HepG2 (cell line): ENCODE measurements at regions not wholly inside any gene's neighbourhood (a gene's known extent, or its start where the extent isn't known, plus 50 kb on each side); places are given as distances from the start of the nearest gene placed in this dataset.
A peak's percentile ranks its signal among the peaks of the same experiment; 100 is the strongest.

Experiments used
- EZH2 ChIP-seq: conservative IDR thresholded peaks from 2 replicates; pipeline ENCODE4 v1.6.1; 2012; ENCODE audit warnings: mild to moderate bottlenecking, low read depth, low read length, moderate library complexity
- HIVEP1 ChIP-seq: sonication (generic); formaldehyde crosslinking; IDR thresholded peaks from 2 replicates; pipeline ENCODE4 v1.4.0; 2020; ENCODE audit warnings: mild to moderate bottlenecking, missing genetic modification reagents
- KDM1A ChIP-seq: IDR thresholded peaks from 2 replicates; pipeline ENCODE4 v1.6.1; 2016; ENCODE audit warnings: missing compliant biosample characterization
- KLF16 ChIP-seq, 2 experiments: sonication (generic) in 1 of 2; formaldehyde crosslinking in 1 of 2; IDR thresholded peaks; 2 replicates each; pipeline versions ENCODE4 v1.6.1 to v1.8.0; 2016 to 2023; ENCODE audit warnings: missing genetic modification reagents in 2 of 2, missing compliant biosample characterization in 1 of 2
- KLF6 ChIP-seq: IDR thresholded peaks from 2 replicates; pipeline ENCODE4 v1.8.0; 2016; ENCODE audit warnings: missing biosample characterization, missing genetic modification reagents
- MAZ ChIP-seq, 2 experiments: sonication (generic) in 1 of 2; formaldehyde crosslinking in 1 of 2; IDR thresholded peaks; 2 replicates each; pipeline versions ENCODE4 v1.5.0 to v1.6.1; 2012 to 2020; ENCODE audit warnings: low read depth in 2 of 2, mild to moderate bottlenecking in 2 of 2, borderline replicate concordance in 1 of 2, improper control_type of control experiment in 1 of 2, low read length in 1 of 2, missing genetic modification reagents in 1 of 2, moderate library complexity in 1 of 2
- MEF2D ChIP-seq: sonication (generic); formaldehyde crosslinking; IDR thresholded peaks from 2 replicates; pipeline ENCODE4 v1.5.1; 2020; ENCODE audit warnings: mild to moderate bottlenecking, missing genetic modification reagents
- MXD4 ChIP-seq: IDR thresholded peaks from 2 replicates; pipeline ENCODE4 v1.6.1; 2016; ENCODE audit warnings: mild to moderate bottlenecking, missing biosample characterization, missing genetic modification reagents
- NFKB2 ChIP-seq: sonication (generic); formaldehyde crosslinking; IDR thresholded peaks from 2 replicates; pipeline ENCODE4 v1.4.0; 2020; ENCODE audit warnings: missing genetic modification reagents, borderline replicate concordance
- POLR2AphosphoS5 ChIP-seq: IDR thresholded peaks from 2 replicates; pipeline ENCODE4 v1.6.1; 2012; ENCODE audit warnings: low read depth, low read length
- SCMH1 ChIP-seq: sonication (generic); formaldehyde crosslinking; IDR thresholded peaks from 2 replicates; pipeline ENCODE4 v1.9.0; 2021; ENCODE audit warnings: missing genetic modification reagents, mild to moderate bottlenecking, borderline replicate concordance
- SRF ChIP-seq: IDR thresholded peaks from 2 replicates; pipeline ENCODE4 v1.6.1; 2011; ENCODE audit warnings: mild to moderate bottlenecking, low read depth, low read length, moderate library complexity
- SYNCRIP ChIP-seq: fragments of 200-400 bp; formaldehyde crosslinking; IDR thresholded peaks from 2 replicates; pipeline ENCODE4 v1.6.1; 2018; ENCODE audit warnings: mild to moderate bottlenecking, low read depth, low read length; ENCODE audit not compliant: insufficient read depth
- TCF7L2 ChIP-seq: IDR thresholded peaks from 2 replicates; pipeline ENCODE4 v1.6.1; 2011; ENCODE audit warnings: mild to moderate bottlenecking, low read depth, low read length, moderate library complexity
- ZBTB21 ChIP-seq: sonication (generic); formaldehyde crosslinking; IDR thresholded peaks from 2 replicates; pipeline ENCODE4 v1.4.0; 2020; ENCODE audit warnings: missing genetic modification reagents
- ZFX ChIP-seq: sonication (generic); formaldehyde crosslinking; IDR thresholded peaks from 2 replicates; pipeline ENCODE4 v1.4.0; 2020; ENCODE audit warnings: mild to moderate bottlenecking, low read depth, missing genetic modification reagents, moderate library complexity
- ZNF430 ChIP-seq: sonication (generic); formaldehyde crosslinking; IDR thresholded peaks from 2 replicates; pipeline ENCODE4 v1.9.0; 2021; ENCODE audit warnings: mild to moderate bottlenecking, missing genetic modification reagents
- ZNF530 ChIP-seq: sonication (generic); formaldehyde crosslinking; IDR thresholded peaks from 2 replicates; pipeline ENCODE4 v1.5.0; 2020; ENCODE audit warnings: low read depth, mild to moderate bottlenecking, missing genetic modification reagents
- ZNF7 ChIP-seq: IDR thresholded peaks from 2 replicates; pipeline ENCODE4 v1.6.1; 2016; ENCODE audit warnings: missing biosample characterization, missing genetic modification reagents
- ZNF746 ChIP-seq: sonication (generic); formaldehyde crosslinking; IDR thresholded peaks from 2 replicates; pipeline ENCODE4 v1.8.0; 2022; ENCODE audit warnings: mild to moderate bottlenecking, missing genetic modification reagents
- ZNF761 ChIP-seq: sonication (generic); formaldehyde crosslinking; conservative IDR thresholded peaks from 2 replicates; pipeline ENCODE4 v1.4.0; 2020; ENCODE audit warnings: mild to moderate bottlenecking, missing genetic modification reagents
- ZNF879 ChIP-seq: sonication (generic); formaldehyde crosslinking; IDR thresholded peaks from 2 replicates; pipeline ENCODE4 v1.8.1; 2023; ENCODE audit warnings: missing genetic modification reagents
- TF ChIP-seq, protein P1 (sequence below): sonication (generic); formaldehyde crosslinking; IDR thresholded peaks from 2 replicates; pipeline ENCODE4 v1.4.0; 2020; ENCODE audit warnings: mild to moderate bottlenecking, missing genetic modification reagents
- TF ChIP-seq, protein P2 (sequence below): sonication (generic); formaldehyde crosslinking; conservative IDR thresholded peaks from 2 replicates; pipeline ENCODE4 v1.5.0; 2020; ENCODE audit warnings: missing genetic modification reagents
- TF ChIP-seq, protein P3 (sequence below): sonication (generic); formaldehyde crosslinking; IDR thresholded peaks from 2 replicates; pipeline ENCODE4 v1.4.0; 2020; ENCODE audit warnings: mild to moderate bottlenecking, missing genetic modification reagents

DNA sequence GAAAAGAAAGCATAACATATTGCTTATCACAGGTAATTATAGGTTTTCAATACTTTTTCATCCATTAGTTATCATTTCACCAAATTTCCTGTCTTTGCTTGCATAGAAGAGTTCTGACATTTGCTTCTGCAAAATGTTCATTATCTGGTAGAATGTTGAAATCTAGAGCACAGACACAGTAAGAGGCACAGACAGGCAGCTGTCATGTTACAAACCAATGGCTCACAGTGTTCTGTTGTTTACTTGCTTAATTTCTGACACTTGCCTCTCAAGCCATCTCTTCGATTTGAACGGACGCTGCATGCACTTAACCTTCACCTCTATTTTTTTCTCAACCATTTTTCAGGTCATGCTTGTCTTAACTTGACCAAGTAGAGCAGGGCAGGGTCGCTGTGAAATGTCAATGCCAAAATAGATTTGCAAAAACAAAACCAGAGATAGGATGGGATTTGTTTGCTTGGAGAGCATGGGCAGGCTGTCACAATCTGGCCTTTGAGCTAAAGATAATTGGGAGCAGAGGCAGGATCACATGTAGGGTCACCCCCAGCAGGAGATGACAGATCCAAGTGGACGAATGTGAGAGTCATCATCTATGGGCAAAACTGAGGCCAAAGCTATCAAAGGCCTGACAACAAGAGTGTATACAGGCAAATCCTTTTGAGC lies 292.3 kb downstream of the SMARCA1 start (continued):
- TF ChIP-seq ZNF7 (CRISPR knock-in tag) = no peak
- TF ChIP-seq ZNF530 (CRISPR knock-in tag) = no peak
- TF ChIP-seq KLF6 (CRISPR knock-in tag) = no peak
- no peak for TF ChIP-seq KDM1A (CRISPR knock-in tag)
- no peak for TF ChIP-seq SYNCRIP
- no peak for TF ChIP-seq SCMH1 (CRISPR knock-in tag)
- TF ChIP-seq ZNF430 (CRISPR knock-in tag) = no peak
- no peak for TF ChIP-seq ZBTB21
- no peak for TF ChIP-seq NFKB2 (CRISPR knock-in tag)
- no peak for TF ChIP-seq ZFX (CRISPR knock-in tag)
- no peak for TF ChIP-seq ZNF879
- TF ChIP-seq SRF = no peak
- TF ChIP-seq ZNF746 = no peak
- TF ChIP-seq, protein P1, sequence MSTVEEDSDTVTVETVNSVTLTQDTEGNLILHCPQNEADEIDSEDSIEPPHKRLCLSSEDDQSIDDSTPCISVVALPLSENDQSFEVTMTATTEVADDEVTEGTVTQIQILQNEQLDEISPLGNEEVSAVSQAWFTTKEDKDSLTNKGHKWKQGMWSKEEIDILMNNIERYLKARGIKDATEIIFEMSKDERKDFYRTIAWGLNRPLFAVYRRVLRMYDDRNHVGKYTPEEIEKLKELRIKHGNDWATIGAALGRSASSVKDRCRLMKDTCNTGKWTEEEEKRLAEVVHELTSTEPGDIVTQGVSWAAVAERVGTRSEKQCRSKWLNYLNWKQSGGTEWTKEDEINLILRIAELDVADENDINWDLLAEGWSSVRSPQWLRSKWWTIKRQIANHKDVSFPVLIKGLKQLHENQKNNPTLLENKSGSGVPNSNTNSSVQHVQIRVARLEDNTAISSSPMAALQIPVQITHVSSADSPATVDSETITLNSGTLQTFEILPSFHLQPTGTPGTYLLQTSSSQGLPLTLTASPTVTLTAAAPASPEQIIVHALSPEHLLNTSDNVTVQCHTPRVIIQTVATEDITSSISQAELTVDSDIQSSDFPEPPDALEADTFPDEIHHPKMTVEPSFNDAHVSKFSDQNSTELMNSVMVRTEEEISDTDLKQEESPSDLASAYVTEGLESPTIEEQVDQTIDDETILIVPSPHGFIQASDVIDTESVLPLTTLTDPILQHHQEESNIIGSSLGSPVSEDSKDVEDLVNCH (CRISPR knock-in tag) = no peak
- TF ChIP-seq MXD4 (CRISPR knock-in tag) = no peak
- no peak for TF ChIP-seq MAZ (IDR thresholded peaks at IDR 0.05; ENCODE audit: borderline replicate concordance, low read depth, low read length)
- TF ChIP-seq MAZ (CRISPR knock-in tag; IDR thresholded peaks at IDR 0.05; ENCODE audit: low read depth) = no peak
- no peak for TF ChIP-seq ZNF761 (CRISPR knock-in tag)
- TF ChIP-seq EZH2 = no peak
- peak; percentile 56; the same call in 1 of the 2 replicates for TF ChIP-seq MEF2D (CRISPR knock-in tag)
- TF ChIP-seq, protein P2, sequence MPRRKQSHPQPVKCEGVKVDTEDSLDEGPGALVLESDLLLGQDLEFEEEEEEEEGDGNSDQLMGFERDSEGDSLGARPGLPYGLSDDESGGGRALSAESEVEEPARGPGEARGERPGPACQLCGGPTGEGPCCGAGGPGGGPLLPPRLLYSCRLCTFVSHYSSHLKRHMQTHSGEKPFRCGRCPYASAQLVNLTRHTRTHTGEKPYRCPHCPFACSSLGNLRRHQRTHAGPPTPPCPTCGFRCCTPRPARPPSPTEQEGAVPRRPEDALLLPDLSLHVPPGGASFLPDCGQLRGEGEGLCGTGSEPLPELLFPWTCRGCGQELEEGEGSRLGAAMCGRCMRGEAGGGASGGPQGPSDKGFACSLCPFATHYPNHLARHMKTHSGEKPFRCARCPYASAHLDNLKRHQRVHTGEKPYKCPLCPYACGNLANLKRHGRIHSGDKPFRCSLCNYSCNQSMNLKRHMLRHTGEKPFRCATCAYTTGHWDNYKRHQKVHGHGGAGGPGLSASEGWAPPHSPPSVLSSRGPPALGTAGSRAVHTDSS (CRISPR knock-in tag) = no peak
- TF ChIP-seq HIVEP1 (CRISPR knock-in tag) = no peak
- TF ChIP-seq TCF7L2 = no peak
- TF ChIP-seq, protein P3, sequence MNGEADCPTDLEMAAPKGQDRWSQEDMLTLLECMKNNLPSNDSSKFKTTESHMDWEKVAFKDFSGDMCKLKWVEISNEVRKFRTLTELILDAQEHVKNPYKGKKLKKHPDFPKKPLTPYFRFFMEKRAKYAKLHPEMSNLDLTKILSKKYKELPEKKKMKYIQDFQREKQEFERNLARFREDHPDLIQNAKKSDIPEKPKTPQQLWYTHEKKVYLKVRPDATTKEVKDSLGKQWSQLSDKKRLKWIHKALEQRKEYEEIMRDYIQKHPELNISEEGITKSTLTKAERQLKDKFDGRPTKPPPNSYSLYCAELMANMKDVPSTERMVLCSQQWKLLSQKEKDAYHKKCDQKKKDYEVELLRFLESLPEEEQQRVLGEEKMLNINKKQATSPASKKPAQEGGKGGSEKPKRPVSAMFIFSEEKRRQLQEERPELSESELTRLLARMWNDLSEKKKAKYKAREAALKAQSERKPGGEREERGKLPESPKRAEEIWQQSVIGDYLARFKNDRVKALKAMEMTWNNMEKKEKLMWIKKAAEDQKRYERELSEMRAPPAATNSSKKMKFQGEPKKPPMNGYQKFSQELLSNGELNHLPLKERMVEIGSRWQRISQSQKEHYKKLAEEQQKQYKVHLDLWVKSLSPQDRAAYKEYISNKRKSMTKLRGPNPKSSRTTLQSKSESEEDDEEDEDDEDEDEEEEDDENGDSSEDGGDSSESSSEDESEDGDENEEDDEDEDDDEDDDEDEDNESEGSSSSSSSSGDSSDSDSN (CRISPR knock-in tag) = 0 out of 2 replicates have a peak, but pooled peaks have one; percentile 28
- TF ChIP-seq KLF16 (CRISPR knock-in tag; IDR thresholded peaks at IDR 0.05) = no peak
- TF ChIP-seq POLR2AphosphoS5 = no peak
